CD4-positive, alpha-beta T cell treated with Interleukin-15 for 4 hours (primary cell): ENCODE measurements at regions not wholly inside any gene's neighbourhood (a gene's known extent, or its start where the extent isn't known, plus 50 kb on each side); places are given as distances from the start of the nearest gene placed in this dataset.
"Not testable (repeated sequence)": the region's sequence is repeated elsewhere in the genome, so short reads cannot be mapped to it uniquely, and the experiment has no call there.

Experiments
- DNase-seq: peaks from one replicate; pipeline ENCODE4 v3.0.0-alpha.2; 2020; ENCODE audit warnings: low spot score

DNA sequence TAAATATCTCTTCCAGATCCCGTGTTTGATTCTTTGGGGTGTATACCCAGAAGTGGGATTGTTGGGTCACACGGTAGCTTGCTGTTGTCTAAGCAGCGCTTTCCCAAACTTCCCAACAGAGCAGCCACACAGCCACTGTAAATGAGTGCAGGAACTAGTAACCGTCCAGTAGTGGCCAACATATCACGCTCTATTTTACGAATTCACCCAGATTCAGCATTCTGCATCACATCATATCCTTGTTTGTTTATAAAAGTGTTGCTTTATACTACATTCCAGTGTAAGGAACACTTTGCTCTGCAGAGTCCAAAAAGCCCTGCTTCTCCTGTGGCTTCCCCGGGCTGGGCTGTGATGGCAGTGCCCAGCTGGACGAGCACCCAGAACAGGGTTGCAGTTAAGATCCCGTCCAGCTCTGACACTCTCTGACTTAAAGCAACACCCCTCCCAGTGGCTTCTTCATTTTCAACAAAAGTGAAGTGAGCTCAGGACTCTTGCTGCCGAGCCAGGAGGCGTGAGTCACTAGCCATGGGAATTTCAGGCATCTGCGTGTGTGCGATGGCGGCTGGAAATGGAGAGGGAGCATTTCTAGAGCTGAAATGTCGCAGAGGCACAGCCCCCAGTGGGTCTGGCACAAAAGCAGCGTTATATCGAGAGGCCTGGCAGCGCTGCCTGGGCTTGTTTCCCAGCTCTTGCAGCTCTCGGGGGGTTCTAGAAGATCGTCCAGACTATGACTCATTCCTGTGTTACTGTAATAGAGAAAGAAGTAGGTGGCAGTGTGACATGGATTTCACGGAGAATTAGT, 216.3 kb upstream of the ECI2 start:
- no peak for DNase-seq

DNA sequence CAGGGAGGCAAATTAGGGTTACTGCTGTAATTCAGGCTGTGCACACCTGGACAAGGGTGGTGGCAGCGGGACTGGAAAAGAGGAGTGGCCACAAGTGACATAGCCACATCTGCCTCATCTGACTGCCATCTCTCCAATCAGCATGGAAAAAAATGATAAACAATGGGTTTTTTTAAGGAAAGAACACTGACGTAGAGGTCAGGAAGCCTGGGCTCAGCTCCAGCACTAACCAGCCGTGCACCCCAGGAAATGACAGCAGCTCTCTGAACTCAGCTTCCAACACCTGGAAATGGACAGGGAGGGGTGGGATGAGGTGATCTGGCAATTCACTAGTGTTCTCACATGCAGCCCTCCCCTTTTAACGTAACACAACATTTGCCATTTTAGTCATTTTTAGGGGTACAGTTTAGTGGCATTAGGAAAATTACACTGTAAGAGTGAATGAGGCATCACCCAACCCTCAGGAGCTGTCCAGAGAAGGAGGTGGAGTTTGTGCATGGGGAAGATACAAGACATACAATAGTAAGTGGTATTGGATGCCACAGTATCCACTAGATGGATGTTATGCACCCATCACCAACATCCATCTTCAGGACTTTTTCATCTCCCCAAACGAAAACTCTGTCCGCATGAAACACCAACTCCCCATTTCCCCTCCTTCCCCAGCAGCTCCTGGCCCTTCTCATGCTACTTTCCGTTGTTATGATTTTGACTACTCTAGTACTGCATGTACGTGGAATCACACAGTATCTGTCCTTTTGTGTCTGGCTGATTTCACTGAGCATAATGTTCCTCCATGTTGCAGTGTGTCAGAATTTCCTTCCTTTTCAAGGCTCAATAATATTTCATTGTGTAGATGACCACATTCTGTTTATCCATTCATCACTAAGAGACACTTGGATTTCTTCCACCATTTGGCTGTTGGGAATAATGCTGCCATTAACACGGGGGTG, 215.5 kb upstream of the ECI2 start:
- no peak for DNase-seq

DNA sequence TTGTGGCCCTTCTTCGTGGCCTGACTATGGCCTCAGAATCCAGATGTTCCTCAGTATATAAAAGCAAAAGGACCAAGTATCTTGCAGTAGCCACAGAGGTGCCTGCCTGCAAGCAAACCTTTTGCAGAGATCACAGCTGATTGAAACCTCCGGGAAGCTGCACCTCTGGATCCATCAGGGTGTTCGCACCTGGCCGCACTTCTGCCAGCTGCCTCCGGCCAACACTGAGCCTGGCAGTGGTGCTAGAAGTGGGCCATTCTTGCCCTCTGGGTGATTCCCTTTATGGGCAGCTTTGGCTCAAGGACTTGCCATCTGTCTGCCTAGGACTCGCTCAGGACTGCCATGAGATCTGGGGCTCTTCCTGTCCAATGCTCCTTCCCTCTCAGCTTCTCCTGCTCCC, 214.6 kb upstream of the ECI2 start:
- no peak for DNase-seq

DNA sequence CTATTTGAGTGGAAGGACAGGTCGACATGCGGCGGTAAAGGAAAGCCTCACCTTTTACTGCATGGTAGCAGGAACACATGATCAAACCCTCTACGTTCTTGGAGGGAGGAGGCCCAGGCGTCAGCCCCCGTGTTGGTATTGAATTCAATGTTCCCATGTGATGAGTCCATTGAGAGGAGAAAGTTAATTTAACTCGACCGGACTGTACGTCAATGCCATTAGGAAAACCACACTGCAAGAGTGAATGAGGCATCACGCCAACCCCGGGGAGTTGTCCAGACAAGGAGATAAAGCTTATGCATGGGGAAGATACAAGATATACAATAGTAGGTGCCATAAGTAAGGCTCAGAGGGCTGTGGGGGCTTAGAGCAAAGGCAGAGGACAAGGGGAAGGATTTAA, 213.9 kb upstream of the ECI2 start:
- DNase-seq: no peak

DNA sequence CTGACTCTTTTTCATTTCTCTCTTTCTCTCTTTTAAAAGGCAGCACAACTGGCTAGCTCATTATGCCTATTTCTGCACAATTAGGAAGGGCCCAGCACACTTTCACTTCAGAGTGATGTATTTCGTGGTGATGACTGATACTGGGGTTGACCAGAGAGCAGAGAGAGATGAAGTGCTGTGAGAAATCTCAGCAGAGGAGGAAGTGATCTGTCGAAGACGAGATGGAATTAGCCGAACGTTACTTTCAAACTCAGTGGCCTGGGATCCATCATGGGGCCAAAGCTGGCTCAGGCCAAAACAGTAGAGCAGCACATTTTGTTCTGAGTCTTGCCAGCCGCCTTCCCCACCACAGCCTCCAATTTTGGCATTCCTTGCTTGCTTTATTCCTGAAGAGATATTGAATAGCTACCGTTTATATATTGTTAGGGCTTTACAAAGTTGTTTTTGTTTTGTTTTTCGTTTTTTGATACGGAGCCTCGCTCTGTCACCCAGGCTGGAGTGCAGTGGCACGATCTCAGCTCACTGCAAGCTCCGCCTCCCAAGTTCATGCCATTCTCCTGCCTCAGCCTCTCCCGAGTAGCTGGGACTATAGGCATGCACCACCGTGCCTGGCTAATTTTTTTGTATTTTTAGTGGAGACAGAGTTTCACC, 213.2 kb upstream of the ECI2 start:
- DNase-seq: no peak

DNA sequence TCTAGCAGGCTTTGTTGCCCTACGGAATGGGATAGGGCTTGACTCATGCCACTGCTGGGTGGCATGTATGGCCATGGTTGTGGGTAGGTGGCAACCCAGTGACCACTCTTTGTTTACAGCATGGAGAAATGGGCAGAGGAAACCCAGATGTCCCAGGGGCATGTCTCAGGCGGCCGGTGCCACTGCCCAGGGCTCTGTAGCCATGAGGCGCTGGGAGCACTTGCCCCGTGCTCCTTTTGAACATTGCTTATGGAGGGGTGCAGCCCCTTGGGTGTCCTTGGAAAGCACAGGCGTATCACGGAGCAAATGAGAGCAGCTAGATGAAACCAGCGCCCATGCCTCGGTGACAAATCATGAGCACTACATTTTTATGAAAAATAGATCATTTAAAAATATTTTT, 212.5 kb upstream of the ECI2 start:
- no peak for DNase-seq

DNA sequence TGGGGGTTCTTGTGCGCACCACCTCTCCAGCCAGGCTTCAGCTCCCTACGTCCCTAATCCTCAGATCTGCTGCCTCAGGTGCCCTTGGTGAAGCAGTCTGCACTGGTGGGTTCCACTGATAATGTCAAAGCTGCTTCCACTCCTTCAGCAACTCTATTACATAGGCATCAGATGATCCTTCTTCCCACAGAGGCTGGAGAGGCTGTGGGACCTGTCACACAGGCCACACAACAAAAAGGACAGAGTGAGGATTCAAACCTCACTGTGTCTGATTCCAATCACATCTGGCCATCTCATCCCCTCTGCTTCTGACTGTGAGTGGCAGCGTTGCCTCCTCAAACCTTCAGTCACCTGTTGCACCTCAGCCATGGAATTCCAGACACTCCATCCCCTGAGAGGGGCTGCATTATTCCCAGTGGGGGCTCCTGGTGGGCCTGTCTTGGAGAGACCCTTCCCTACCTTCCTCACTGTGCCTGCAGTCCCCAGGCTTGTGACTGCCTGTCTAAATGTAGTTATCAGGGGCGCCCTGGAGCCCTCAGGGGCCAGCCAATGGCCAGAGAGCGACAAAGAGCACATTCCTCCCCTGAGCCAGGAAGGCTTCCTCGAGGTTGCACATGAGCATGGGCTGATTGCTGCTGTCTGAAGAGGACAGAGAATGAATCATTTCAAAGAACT, 211.4 kb upstream of the ECI2 start:
- no peak for DNase-seq

DNA sequence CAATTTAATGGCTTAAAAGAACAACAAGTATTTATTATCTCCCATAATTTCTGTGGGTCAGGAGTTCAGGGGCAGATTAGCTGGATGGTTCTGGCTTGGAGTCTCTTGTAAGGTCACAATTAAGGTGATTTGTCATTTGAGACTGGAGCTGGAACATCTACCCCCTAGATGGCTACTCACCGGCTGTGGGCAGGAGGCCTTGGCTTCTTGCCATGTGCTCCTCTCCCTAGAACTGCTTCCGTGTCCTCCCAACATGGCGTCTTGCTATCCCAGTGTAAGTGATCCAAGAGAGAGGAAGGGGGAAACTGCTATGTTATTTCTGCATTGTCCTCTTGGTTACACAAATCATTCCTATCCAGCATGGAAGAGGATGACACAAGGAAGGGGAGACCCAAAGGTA, 210.2 kb upstream of the ECI2 start:
- DNase-seq: no peak

DNA sequence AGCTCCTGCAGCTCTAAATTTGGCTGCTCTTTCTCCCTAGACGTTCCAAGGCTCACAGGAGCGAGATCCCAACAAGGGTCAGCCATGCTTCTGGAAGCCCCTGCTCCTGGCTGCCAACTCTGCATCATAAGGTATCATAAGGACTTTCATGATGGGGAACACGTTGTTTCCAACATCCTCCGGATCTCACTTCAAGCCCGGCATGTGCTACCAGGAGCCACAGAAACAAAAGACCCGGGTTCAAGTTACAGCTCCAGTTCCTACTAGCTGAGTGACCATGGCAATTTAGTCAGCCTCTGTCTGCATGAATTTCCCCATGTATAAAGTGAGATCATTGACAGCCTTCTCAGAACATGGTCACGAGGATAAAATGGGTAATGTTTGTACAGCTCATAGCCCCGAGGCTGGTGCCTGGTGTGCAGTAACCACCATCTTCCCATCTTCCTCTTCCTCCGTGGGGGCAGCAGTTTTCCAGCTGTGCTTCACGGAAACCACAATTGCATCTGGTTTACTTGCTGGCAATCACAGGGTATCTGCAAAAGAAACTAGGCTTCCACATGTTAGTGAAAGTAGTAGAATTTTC, 209.0 kb upstream of the ECI2 start:
- DNase-seq: no peak

DNA sequence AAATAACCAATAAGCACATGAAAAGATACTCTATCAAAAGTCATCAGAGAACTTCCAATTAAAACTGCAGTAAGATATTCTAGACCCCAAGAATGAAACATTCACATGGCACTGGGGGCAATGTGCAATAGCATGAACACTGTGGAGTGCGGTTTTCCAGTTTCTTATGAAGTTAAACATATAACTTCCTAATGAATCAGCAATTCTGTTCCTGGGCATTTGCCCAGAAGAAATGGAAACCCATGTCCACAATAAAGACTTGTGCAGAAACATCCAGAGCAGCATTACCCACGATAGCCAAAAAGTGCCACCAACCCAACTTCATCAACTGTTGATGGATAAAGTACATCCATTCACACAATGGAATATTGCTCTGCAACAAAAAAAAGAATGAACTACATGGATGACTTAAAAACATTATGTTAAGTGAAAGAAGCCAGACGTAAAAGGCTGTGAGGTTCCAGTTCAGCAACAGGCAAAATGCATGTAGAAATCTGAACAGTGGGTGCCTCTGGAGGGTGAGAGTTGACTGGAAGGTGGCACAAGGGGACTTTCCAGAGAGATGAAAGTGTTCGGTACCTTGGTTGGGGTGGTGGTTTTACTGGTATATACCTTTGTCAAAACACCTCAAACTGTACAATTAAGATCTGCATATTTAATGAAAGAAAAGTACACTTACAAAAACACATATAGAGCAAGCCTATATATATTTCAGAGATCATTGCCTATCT, 207.2 kb upstream of the ECI2 start:
- no peak for DNase-seq

DNA sequence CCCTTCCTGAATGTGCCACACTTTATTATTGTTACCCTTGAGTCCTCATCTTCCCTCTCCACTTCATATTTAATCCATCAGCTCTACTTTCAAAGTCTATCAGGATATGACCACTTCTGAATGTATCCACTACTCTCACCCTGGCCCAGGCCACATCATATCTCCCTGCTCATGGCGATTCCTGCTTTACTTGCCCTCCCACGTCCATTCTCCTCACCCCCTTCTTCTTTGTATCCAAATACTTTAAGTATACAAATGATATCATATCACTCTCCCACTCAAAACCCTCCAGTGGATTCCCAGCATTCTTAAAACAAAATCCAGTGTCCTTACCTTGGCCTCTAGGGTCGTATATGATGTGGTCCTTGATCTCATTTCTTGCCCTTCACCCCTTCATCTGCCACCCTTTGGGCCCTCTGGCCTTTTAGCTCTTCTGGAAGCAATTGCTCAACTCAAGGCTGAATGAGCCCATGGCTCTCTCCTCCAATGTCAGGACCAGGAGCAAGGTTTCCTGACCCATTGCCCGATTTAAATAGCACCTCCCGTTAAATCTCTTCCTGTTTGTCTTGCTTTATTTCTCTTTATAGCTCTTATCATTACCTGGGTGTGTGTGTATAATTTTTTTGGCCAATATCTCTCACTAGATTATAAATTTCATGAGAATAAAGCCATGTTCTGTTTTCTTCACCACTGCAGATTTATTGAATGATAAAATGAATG, 205.9 kb upstream of the ECI2 start:
- no peak for DNase-seq

DNA sequence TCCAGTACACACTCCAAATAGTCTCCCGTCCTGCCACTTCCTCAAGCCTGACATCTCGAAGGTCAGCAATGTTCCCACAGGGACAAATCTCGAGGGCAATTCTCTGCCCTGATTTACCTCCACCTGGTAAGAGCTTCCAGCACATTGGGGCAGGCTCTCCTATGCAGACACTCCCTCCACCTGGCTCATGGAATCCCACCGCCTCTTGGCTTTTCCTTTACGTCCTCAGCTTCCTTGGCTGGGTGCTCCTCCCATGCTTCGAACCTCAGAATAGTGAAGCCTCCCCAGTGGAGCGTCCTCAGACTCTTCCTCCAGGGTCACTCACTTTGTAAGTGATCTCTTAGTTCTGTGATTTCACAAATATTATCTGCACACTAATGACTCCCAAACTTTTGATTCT, 205.2 kb upstream of the ECI2 start:
- no peak for DNase-seq

DNA sequence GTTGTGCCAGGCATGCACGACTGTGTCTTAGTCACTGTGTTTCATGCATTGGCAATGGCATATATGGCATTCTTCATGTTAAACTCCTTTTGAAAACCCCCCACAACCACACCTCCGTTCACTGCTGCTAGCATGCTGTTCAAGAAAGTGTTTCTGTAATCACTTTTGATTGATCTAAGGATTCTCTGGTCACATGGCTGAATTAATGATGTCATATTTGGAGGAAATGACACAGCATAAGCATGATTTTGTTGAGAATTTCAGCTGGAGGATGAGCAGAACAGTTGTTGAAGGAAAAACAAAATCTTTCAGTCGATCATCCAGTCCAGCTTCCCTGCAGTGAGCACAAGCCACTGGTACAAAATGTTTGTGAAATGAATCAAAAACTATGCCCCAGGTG, 203.5 kb upstream of the ECI2 start:
- DNase-seq: no peak

DNA sequence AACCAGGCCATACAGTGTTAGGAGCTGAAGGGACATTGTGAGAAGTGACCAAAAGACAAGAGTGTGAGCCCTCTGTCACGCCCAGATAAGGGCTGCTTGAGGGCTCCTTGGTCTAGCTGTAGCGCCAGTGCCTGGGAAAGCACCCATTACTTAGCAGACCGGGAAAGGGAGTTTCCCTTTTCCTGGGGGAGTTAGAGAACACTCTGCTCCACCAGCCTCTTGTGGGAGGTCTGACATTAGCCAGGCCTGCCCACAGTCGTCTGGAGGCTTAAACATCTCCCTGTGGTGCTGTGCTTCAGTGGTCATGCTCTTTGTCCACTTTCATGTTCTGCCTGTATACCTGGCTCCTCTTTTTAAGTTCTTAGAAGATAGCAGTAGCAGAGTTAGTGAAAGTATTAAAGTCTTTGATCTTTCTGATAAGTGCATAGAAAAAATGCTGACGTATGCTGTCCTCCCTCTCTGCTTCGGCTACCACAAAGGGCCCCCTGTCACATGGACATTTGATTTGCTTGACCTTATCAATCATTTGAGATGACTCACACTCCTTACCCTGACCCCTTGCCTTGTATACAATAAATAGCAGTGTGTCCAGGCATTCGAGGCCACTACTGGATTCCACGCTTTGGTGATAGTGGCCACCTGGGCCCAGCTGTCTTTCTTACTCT, 201.5 kb upstream of the ECI2 start:
- DNase-seq: no peak

DNA sequence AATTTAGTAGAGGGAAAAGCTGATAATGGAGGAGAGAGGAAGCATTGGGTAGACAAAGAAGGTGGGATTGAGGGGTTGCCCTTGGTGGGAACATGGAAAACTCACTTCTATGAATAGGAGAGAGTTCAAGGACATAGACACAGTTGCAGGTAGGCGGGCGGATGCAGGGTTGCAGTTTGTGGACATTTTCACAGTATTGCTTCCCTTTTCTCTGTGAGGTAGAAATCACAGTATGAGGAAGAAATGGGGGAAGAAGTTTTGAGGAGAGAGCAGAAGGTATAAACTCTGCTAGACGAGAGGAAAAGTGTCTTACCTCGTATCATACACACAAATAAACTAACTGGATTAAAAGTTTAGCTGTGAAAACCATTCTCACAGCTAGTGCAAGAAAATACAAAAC, 200.7 kb upstream of the ECI2 start:
- no peak for DNase-seq

DNA sequence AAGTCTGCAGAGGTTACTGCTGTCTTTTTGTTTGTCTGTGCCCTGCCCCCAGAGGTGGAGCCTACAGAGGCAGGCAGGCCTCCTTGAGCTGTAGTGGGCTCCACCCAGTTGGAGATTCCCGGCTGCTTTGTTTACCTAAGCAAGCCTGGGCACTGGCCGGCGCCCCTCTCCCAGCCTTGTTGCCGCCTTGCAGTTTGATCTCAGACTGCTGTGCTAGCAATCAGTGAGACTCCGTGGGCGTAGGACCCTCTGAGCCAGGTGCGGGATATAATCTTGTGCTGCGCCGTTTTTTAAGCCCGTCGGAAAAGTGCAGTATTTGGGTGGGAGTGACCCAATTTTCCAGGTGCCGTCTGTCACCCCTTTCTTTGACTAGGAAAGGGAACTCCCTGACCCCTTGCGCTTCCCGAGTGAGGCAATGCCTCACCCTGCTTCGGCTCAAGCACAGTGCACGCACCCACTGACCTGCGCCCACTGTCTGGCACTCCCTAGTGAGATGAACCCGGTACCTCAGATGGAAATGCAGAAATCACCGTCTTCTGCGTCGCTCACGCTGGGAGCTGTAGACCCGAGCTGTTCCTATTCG, 198.9 kb upstream of the ECI2 start:
- not testable (repeated sequence) for DNase-seq

DNA sequence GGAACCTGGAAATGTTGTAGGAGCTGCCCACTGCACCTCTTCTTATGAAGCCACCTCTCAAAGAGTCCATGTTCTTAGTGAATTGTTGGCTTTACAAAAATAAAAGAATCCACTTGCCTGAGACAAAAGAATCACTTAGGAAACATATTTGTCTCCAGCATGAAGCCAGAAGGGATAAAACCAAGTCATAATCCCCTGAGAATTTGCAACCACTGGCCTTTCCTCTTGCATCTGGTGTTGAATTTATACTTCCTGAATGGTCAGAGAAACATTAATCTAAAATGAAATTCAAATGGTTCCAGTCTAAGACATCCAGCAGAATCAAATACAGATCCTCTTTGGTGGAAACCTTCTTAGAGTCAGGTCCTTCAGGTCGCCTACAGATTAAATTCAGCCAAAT, 192.5 kb upstream of the ECI2 start:
- DNase-seq: no peak

DNA sequence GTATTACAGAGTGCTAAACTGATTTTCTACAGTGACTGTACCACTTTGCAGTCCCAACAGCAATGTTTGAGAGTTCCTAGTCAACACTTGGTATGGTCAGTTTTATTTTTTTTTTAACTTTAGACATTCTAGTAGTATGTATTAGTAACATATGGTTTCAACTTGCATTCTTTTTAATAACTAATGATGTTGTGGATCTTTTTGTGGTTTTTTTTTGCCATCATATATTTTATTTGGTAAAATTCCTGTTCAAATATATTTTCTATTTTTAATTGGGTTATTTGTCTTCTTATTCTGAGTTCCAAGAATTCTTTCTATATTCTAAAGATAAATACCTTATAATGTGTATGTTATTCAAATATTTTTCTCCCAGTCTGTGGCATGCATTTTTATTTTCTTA, 189.4 kb upstream of the ECI2 start:
- DNase-seq: no peak

DNA sequence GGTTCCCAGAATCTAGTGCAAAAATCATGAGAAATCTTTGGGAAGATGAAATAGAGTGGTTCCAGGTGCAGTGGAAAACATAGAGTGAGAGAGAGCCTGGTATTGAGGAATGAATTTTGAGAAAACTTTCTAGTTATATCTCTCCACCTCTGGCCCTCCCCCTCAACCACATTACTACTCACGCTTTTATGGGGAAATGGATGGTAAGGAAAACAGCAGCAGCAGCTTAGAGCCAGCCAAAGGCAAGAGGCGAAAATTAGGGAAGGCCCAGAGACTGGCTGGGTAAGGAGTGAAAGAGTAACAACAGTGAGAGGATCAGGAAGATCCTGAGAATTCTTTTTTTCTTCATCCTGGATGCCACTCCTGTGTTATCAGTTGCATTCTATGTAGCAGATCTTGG, 187.9 kb upstream of the ECI2 start:
- no peak for DNase-seq
